ENCODE measurements at regions not wholly inside any gene's neighbourhood (a gene's known extent, or its start where the extent isn't known, plus 50 kb on each side); places are given as distances from the start of the nearest gene placed in this dataset.

DNA sequence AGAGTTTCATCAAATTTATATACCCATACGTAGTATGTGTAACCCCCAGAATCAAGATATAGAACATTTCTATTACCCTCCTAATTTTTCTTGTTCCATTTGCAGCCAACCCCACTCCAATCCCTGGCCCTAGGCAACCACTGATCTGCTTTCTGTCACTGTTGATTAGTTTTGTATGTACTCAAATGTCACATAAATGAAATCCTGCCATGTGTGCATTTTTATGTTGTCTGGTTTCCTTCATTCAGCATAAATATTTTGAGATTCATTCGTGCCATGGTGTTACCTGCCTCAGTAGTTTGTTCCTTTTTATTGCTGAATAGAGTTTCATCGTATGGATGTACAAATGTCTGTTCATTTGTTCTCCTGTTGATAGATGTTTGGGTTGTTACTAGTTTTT lies 126.3 kb downstream of the MID1IP1 start:
- Histone ChIP-seq H2AFZ (ENCODE audit: control insufficient read depth, low read length) (no peak overlapping the region), H3K27ac (ENCODE audit: control insufficient read depth, insufficient read depth, low read length) (no peak overlapping the region), H3K9me1 (ENCODE audit: control insufficient read depth, extremely low read depth, insufficient read depth, low read length) (no peaks in the 10 kb centered on the region), H3K36me3 (ENCODE audit: control insufficient read depth in 2 of 2, extremely low read depth in 1 of 2, insufficient read depth in 2 of 2, low read length in 2 of 2) (no peaks in the 10 kb centered on the region), H3K9me3 (ENCODE audit: control insufficient read depth, low read depth, low read length) (no peaks in the 10 kb centered on the region), H3K27me3 (ENCODE audit: control insufficient read depth, extremely low read depth, insufficient read depth, low read length) (no peaks in the 10 kb centered on the region), H3K4me3 (ENCODE audit: control insufficient read depth in 2 of 3, extremely low read depth in 1 of 3, insufficient read depth in 2 of 3, low read depth in 1 of 3, low read length in 3 of 3) (no peak overlapping the region), H3K4me2 (ENCODE audit: control insufficient read depth, extremely low read depth, insufficient read depth, low read depth, low read length) (no peak overlapping the region), H3K79me2 (ENCODE audit: control insufficient read depth, insufficient read depth, low read length) (no peaks in the 10 kb centered on the region), H4K20me1 (ENCODE audit: control insufficient read depth, extremely low read depth, insufficient read depth, low read length) (no peaks in the 10 kb centered on the region), H3K9ac (ENCODE audit: control insufficient read depth, extremely low read depth, insufficient read depth, low read length) (no peak overlapping the region), H3K4me1 (ENCODE audit: control insufficient read depth, extremely low read depth, insufficient read depth, low read length) (no peaks in the 10 kb centered on the region)
- dilution Hi-C loops (cut with MboI; ENCODE audit: extremely low pct_ligation_motif_present, low sequenced_read_pairs), result no loop called here
- TF ChIP-seq EZH2 (IDR thresholded peaks at IDR 0.05; ENCODE audit: low read length), result no peak
- DNase-seq (ENCODE audit: low read depth, low spot score) (no peak), FAIRE-seq (no peak)

DNA sequence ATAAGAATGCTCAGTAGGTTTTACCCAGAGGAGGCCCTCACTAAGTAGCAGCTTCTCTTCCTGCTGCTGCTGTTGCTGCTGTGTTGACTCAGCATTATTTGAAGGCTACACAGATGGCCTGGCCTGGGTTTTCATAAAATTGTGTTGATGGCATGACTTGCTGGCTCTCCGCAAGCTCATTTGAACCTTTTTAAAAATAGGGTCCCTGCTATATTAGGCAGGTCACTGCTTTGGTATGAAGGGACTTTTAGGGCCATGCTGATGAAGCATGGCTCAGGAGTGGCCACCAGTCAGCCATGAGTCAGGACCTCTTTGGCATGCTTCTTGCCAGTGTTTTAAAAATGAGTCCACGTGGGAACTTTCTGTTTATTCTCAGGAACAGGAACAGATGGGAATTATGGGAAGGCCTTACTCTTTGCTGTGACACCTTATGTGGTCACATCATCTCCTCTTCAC lies 128.7 kb downstream of the MID1IP1 start:
- Histone ChIP-seq H2AFZ (ENCODE audit: control insufficient read depth, low read length) (no peak overlapping the region), H3K27me3 (ENCODE audit: control insufficient read depth, extremely low read depth, insufficient read depth, low read length) (no peaks in the 10 kb centered on the region), H3K4me2 (ENCODE audit: control insufficient read depth, extremely low read depth, insufficient read depth, low read depth, low read length) (no peak overlapping the region), H3K27ac (ENCODE audit: control insufficient read depth, insufficient read depth, low read length) (no peak overlapping the region), H3K4me1 (ENCODE audit: control insufficient read depth, extremely low read depth, insufficient read depth, low read length) (no peaks in the 10 kb centered on the region), H3K9me3 (ENCODE audit: control insufficient read depth, low read depth, low read length) (no peaks in the 10 kb centered on the region), H3K79me2 (ENCODE audit: control insufficient read depth, insufficient read depth, low read length) (no peaks in the 10 kb centered on the region), H3K9me1 (ENCODE audit: control insufficient read depth, extremely low read depth, insufficient read depth, low read length) (no peaks in the 10 kb centered on the region), H4K20me1 (ENCODE audit: control insufficient read depth, extremely low read depth, insufficient read depth, low read length) (no peaks in the 10 kb centered on the region), H3K9ac (ENCODE audit: control insufficient read depth, extremely low read depth, insufficient read depth, low read length) (no peak overlapping the region), H3K36me3 (ENCODE audit: control insufficient read depth in 2 of 2, extremely low read depth in 1 of 2, insufficient read depth in 2 of 2, low read length in 2 of 2) (no peaks in the 10 kb centered on the region), H3K4me3 (ENCODE audit: control insufficient read depth in 2 of 3, extremely low read depth in 1 of 3, insufficient read depth in 2 of 3, low read depth in 1 of 3, low read length in 3 of 3) (no peak overlapping the region)
- dilution Hi-C loops (cut with MboI; ENCODE audit: extremely low pct_ligation_motif_present, low sequenced_read_pairs), result no loop called here
- FAIRE-seq (no peak), DNase-seq (ENCODE audit: low read depth, low spot score) (peak; percentile 5)
- no peak for TF ChIP-seq EZH2 (IDR thresholded peaks at IDR 0.05; ENCODE audit: low read length)
- TF ChIP-seq, protein P1, sequence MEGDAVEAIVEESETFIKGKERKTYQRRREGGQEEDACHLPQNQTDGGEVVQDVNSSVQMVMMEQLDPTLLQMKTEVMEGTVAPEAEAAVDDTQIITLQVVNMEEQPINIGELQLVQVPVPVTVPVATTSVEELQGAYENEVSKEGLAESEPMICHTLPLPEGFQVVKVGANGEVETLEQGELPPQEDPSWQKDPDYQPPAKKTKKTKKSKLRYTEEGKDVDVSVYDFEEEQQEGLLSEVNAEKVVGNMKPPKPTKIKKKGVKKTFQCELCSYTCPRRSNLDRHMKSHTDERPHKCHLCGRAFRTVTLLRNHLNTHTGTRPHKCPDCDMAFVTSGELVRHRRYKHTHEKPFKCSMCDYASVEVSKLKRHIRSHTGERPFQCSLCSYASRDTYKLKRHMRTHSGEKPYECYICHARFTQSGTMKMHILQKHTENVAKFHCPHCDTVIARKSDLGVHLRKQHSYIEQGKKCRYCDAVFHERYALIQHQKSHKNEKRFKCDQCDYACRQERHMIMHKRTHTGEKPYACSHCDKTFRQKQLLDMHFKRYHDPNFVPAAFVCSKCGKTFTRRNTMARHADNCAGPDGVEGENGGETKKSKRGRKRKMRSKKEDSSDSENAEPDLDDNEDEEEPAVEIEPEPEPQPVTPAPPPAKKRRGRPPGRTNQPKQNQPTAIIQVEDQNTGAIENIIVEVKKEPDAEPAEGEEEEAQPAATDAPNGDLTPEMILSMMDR (optimal IDR thresholded peaks at IDR 0.05 in 1 of 3, IDR thresholded peaks at IDR 0.05 in 1 of 3, conservative IDR thresholded peaks at IDR 0.05 in 1 of 3; ENCODE audit: extremely low read depth in 1 of 3, insufficient read depth in 2 of 3, low read length in 3 of 3), result no peak

DNA sequence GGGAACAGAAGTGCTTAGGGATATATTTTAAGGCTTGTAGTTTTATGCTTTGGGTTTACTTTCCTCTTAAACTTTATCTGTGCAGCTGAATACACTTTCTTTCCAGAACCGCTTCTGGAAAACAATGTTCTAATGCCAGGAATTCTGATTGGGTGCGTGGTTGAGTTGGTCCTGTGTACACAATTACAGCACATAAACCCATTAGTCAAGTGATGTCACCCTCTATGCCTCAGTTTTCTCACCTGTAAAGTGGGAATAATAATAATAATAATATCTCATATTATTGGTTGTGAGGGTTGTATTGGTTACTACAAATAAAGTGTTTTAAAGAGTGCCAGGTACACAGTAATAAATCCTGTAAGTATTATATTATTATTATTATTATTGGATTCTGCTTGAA lies 129.2 kb downstream of the MID1IP1 start:
- Histone ChIP-seq H4K20me1 (ENCODE audit: control insufficient read depth, extremely low read depth, insufficient read depth, low read length) (no peaks in the 10 kb centered on the region), H3K9ac (ENCODE audit: control insufficient read depth, extremely low read depth, insufficient read depth, low read length) (no peak overlapping the region), H3K4me2 (ENCODE audit: control insufficient read depth, extremely low read depth, insufficient read depth, low read depth, low read length) (no peak overlapping the region), H3K9me1 (ENCODE audit: control insufficient read depth, extremely low read depth, insufficient read depth, low read length) (no peaks in the 10 kb centered on the region), H3K36me3 (ENCODE audit: control insufficient read depth in 2 of 2, extremely low read depth in 1 of 2, insufficient read depth in 2 of 2, low read length in 2 of 2) (no peaks in the 10 kb centered on the region), H3K27me3 (ENCODE audit: control insufficient read depth, extremely low read depth, insufficient read depth, low read length) (no peaks in the 10 kb centered on the region), H3K4me1 (ENCODE audit: control insufficient read depth, extremely low read depth, insufficient read depth, low read length) (no peaks in the 10 kb centered on the region), H3K9me3 (ENCODE audit: control insufficient read depth, low read depth, low read length) (no peaks in the 10 kb centered on the region), H3K79me2 (ENCODE audit: control insufficient read depth, insufficient read depth, low read length) (no peaks in the 10 kb centered on the region), H3K27ac (ENCODE audit: control insufficient read depth, insufficient read depth, low read length) (no peak overlapping the region), H2AFZ (ENCODE audit: control insufficient read depth, low read length) (no peak overlapping the region), H3K4me3 (ENCODE audit: control insufficient read depth in 2 of 3, extremely low read depth in 1 of 3, insufficient read depth in 2 of 3, low read depth in 1 of 3, low read length in 3 of 3) (no peak overlapping the region)
- no peak for FAIRE-seq
- dilution Hi-C loops (cut with MboI; ENCODE audit: extremely low pct_ligation_motif_present, low sequenced_read_pairs), result no loop called here
- DNase-seq (ENCODE audit: low read depth, low spot score), result no peak
- TF ChIP-seq EZH2 (IDR thresholded peaks at IDR 0.05; ENCODE audit: low read length), result no peak

All from keratinocyte (primary cell).